ENCODE measurements at regions not wholly inside any gene's neighbourhood (a gene's known extent, or its start where the extent isn't known, plus 50 kb on each side); places are given as distances from the start of the nearest gene placed in this dataset.

DNA sequence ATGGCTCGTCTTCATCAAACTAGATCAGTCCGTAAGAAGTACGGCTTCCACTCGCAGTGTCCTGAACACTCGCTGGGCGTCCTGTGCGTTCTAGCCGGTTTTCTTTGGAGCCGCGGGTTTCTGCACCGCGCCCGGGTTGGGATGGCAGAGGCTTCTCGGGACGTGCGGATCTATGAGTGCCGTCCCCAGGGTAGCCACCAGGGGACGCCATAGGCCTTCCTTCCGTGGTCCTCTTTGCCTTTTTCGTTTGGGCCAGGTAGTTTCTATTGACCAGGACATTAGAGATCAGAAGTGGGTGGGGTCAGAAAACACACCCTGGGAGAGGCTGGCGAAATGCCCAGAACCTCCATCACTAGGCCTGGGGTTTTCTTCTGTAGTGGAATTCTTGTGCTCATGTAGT lies 273.8 kb downstream of the FAM72C start:
- DNase-seq (peak in 3 of 5 donors; percentile 29 to 68 (median 60)), FAIRE-seq (no peak)
- TF ChIP-seq, protein P1, sequence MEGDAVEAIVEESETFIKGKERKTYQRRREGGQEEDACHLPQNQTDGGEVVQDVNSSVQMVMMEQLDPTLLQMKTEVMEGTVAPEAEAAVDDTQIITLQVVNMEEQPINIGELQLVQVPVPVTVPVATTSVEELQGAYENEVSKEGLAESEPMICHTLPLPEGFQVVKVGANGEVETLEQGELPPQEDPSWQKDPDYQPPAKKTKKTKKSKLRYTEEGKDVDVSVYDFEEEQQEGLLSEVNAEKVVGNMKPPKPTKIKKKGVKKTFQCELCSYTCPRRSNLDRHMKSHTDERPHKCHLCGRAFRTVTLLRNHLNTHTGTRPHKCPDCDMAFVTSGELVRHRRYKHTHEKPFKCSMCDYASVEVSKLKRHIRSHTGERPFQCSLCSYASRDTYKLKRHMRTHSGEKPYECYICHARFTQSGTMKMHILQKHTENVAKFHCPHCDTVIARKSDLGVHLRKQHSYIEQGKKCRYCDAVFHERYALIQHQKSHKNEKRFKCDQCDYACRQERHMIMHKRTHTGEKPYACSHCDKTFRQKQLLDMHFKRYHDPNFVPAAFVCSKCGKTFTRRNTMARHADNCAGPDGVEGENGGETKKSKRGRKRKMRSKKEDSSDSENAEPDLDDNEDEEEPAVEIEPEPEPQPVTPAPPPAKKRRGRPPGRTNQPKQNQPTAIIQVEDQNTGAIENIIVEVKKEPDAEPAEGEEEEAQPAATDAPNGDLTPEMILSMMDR (IDR thresholded peaks at IDR 0.05; ENCODE audit: borderline replicate concordance, extremely low read depth, insufficient read depth): peak; percentile 69
- no peak overlapping the region for H3K4me3 ChIP-seq (ENCODE audit: low read length in 3 of 3)
- H3K9ac ChIP-seq (ENCODE audit: low read length in 3 of 3): no peak overlapping the region
- intact Hi-C loops (cut with DNase I): no loop called here
- no peaks in the 10 kb centered on the region for H3K9me3 ChIP-seq (ENCODE audit: control insufficient read depth in 2 of 3, insufficient read depth in 1 of 3, low read length in 3 of 3)
- H3K27me3 ChIP-seq (ENCODE audit: control insufficient read depth, insufficient read depth, low read length): peaks cover 20% of the 10 kb centered on the region
- H3K36me3 ChIP-seq (ENCODE audit: control insufficient read depth in 2 of 3, insufficient read depth in 3 of 3, low read length in 3 of 3): no peaks in the 10 kb centered on the region
- no peak overlapping the region for H3K27ac ChIP-seq (ENCODE audit: low read depth in 2 of 2, low read length in 2 of 2)
- H3K4me1 ChIP-seq (ENCODE audit: control insufficient read depth in 2 of 3, insufficient read depth in 2 of 3, low read depth in 1 of 3, low read length in 3 of 3): no peaks in the 10 kb centered on the region

- TF ChIP-seq, protein P1 (IDR thresholded peaks at IDR 0.05; ENCODE audit: borderline replicate concordance, extremely low read depth, insufficient read depth): no peak
- FAIRE-seq: no peak
- no peak overlapping the region for H3K9ac ChIP-seq (ENCODE audit: low read length in 3 of 3)
- no peak overlapping the region for H3K4me3 ChIP-seq (ENCODE audit: low read length in 3 of 3)
- peaks cover 21% of the 10 kb centered on the region for H3K27me3 ChIP-seq (ENCODE audit: control insufficient read depth, insufficient read depth, low read length)
- H3K27ac ChIP-seq (ENCODE audit: low read depth in 2 of 2, low read length in 2 of 2): no peak overlapping the region
- H3K36me3 ChIP-seq (ENCODE audit: control insufficient read depth in 2 of 3, insufficient read depth in 3 of 3, low read length in 3 of 3): no peaks in the 10 kb centered on the region
- intact Hi-C loops (cut with DNase I): no loop called here
- no peaks in the 10 kb centered on the region for H3K9me3 ChIP-seq (ENCODE audit: control insufficient read depth in 2 of 3, insufficient read depth in 1 of 3, low read length in 3 of 3)
- H3K4me1 ChIP-seq (ENCODE audit: control insufficient read depth in 2 of 3, insufficient read depth in 2 of 3, low read depth in 1 of 3, low read length in 3 of 3): no peaks in the 10 kb centered on the region
- DNase-seq: no peak
Measured at GRCh38 chr1:143694085-143694484, 277.7 kb downstream of the FAM72C start.

GRCh38 chr1:143691971-143692529 lies 279.7 kb downstream of the FAM72C start:
- Histone ChIP-seq H3K27me3 (ENCODE audit: control insufficient read depth, insufficient read depth, low read length) (peaks cover 7% of the 10 kb centered on the region), H3K4me3 (ENCODE audit: low read length in 3 of 3) (no peak overlapping the region), H3K27ac (ENCODE audit: low read depth in 2 of 2, low read length in 2 of 2) (no peak overlapping the region), H3K9me3 (ENCODE audit: control insufficient read depth in 2 of 3, insufficient read depth in 1 of 3, low read length in 3 of 3) (no peaks in the 10 kb centered on the region), H3K36me3 (ENCODE audit: control insufficient read depth in 2 of 3, insufficient read depth in 3 of 3, low read length in 3 of 3) (no peaks in the 10 kb centered on the region), H3K4me1 (ENCODE audit: control insufficient read depth in 2 of 3, insufficient read depth in 2 of 3, low read depth in 1 of 3, low read length in 3 of 3) (no peaks in the 10 kb centered on the region), H3K9ac (ENCODE audit: low read length in 3 of 3) (no peak overlapping the region)
- intact Hi-C loops (cut with DNase I): no loop called here
- TF ChIP-seq, protein P1 (IDR thresholded peaks at IDR 0.05; ENCODE audit: borderline replicate concordance, extremely low read depth, insufficient read depth): no peak
- FAIRE-seq (no peak), DNase-seq (no peak)

DNA sequence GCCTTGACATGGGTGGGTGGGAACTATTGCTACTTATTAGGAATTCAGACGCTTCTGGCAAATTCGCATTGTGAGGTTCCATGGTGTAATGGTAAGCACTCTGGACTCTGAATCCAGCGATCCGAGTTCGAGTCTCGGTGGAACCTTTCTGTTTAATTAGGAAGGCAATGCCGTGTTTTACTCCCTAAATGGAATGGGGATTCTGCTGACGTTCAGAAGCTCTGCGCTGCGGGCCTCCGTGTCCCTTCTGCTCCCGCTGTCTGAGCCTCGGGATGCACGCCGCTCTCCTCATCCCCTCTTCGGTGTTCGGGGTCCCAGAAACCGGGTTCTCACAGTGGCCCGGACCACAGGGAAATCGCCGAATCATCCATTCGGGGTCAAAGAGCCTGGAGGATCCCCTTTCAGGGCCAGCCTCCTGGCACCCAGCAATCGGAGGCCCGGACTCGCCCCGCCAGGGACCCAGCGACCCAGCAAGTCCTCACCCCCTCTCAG lies 280.3 kb downstream of the FAM72C start:
- no peak overlapping the region for H3K4me3 ChIP-seq (ENCODE audit: low read length in 3 of 3)
- no peak overlapping the region for H3K9ac ChIP-seq (ENCODE audit: low read length in 3 of 3)
- FAIRE-seq: no peak
- H3K4me1 ChIP-seq (ENCODE audit: control insufficient read depth in 2 of 3, insufficient read depth in 2 of 3, low read depth in 1 of 3, low read length in 3 of 3): no peaks in the 10 kb centered on the region
- no peaks in the 10 kb centered on the region for H3K9me3 ChIP-seq (ENCODE audit: control insufficient read depth in 2 of 3, insufficient read depth in 1 of 3, low read length in 3 of 3)
- no peaks in the 10 kb centered on the region for H3K36me3 ChIP-seq (ENCODE audit: control insufficient read depth in 2 of 3, insufficient read depth in 3 of 3, low read length in 3 of 3)
- H3K27me3 ChIP-seq (ENCODE audit: control insufficient read depth, insufficient read depth, low read length): peaks cover 5% of the 10 kb centered on the region
- DNase-seq: no peak
- TF ChIP-seq, protein P1 (IDR thresholded peaks at IDR 0.05; ENCODE audit: borderline replicate concordance, extremely low read depth, insufficient read depth): no peak
- intact Hi-C loops (cut with DNase I): no loop called here
- H3K27ac ChIP-seq (ENCODE audit: low read depth in 2 of 2, low read length in 2 of 2): no peak overlapping the region
